A549 (cell line): ENCODE measurements at regions not wholly inside any gene's neighbourhood (a gene's known extent, or its start where the extent isn't known, plus 50 kb on each side); places are given as distances from the start of the nearest gene placed in this dataset.

ENCODE experiments used
- CEBPB ChIP-seq, 2 experiments: fragments of >200 bp in 1 of 2; sonication (Bioruptor Twin) in 1 of 2; formaldehyde crosslinking in 1 of 2; IDR thresholded peaks; 2 replicates each; pipeline ENCODE4 v1.6.1; 2012 to 2016
- EP300 ChIP-seq, 2 experiments: fragments of >200 bp; sonication (Bioruptor Twin); formaldehyde crosslinking; IDR thresholded peaks; 2 replicates in 1 of 2; 3 replicates in 1 of 2; pipeline ENCODE4 v1.6.1; 2016 to 2017

- TF ChIP-seq CEBPB (IDR thresholded peaks at IDR 0.05): no peak
- no peak for TF ChIP-seq EP300 (IDR thresholded peaks at IDR 0.05)
Observed at GRCh38 chr12:93019975-93020630, 91.0 kb upstream of the EEA1 start.
